SU-DHL-6 (cell line): ENCODE measurements at regions not wholly inside any gene's neighbourhood (a gene's known extent, or its start where the extent isn't known, plus 50 kb on each side); places are given as distances from the start of the nearest gene placed in this dataset.

Experiments used
- EZH2phosphoT487 ChIP-seq: fragments of 200-600 bp; sonication (generic), shearing (Covaris generic); conservative IDR thresholded peaks from 2 replicates; pipeline ENCODE4 v1.6.1; 2018; ENCODE audit warnings: mild to moderate bottlenecking, antibody characterized with exemption, low read length, moderate library complexity, mixed read lengths
- TF ChIP-seq, protein P1 (sequence below): fragments of 200-600 bp; sonication (generic); IDR thresholded peaks from one replicate; pipeline ENCODE4 v1.5.1; 2017; ENCODE audit warnings: antibody characterized with exemption, mild to moderate bottlenecking, low read length, moderate library complexity; ENCODE audit not compliant: insufficient read depth, poor library complexity, severe bottlenecking

DNA sequence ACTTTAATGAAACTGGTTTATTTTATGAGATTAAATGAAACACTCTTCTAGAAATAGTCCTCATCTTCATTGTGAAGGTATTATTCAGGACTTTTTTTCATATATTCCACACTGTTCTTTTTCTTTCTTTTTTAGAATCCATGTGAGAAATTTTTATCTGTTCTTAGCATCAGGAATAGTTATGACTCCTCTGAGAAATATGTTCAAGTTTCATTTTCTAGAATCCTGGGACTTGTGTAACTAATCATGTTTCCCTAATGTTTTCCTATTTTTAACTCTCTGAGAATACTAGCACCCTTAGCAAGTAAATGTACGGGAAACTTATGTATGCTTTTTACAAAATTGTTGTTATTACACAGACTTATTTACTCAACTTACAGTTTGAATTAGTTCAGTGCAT, 407.8 kb downstream of the CBLN4 start:
- TF ChIP-seq, protein P1, sequence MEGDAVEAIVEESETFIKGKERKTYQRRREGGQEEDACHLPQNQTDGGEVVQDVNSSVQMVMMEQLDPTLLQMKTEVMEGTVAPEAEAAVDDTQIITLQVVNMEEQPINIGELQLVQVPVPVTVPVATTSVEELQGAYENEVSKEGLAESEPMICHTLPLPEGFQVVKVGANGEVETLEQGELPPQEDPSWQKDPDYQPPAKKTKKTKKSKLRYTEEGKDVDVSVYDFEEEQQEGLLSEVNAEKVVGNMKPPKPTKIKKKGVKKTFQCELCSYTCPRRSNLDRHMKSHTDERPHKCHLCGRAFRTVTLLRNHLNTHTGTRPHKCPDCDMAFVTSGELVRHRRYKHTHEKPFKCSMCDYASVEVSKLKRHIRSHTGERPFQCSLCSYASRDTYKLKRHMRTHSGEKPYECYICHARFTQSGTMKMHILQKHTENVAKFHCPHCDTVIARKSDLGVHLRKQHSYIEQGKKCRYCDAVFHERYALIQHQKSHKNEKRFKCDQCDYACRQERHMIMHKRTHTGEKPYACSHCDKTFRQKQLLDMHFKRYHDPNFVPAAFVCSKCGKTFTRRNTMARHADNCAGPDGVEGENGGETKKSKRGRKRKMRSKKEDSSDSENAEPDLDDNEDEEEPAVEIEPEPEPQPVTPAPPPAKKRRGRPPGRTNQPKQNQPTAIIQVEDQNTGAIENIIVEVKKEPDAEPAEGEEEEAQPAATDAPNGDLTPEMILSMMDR = no peak
- no peak for TF ChIP-seq EZH2phosphoT487
